Hematopoietic multipotent progenitor cell treated with erythropoietin and hydrocortisone succinate and interleukin-3 and kit ligand, for 15 days (in vitro differentiated cells): ENCODE measurements at regions not wholly inside any gene's neighbourhood (a gene's known extent, or its start where the extent isn't known, plus 50 kb on each side); places are given as distances from the start of the nearest gene placed in this dataset.
A peak's percentile ranks its signal among the peaks of the same experiment; 100 is the strongest.
"Not testable (repeated sequence)": the region's sequence is repeated elsewhere in the genome, so short reads cannot be mapped to it uniquely, and the experiment has no call there.

Experiments used
- DNase-seq: peaks from one replicate; pipeline ENCODE4 v3.0.0-alpha.2; 2015; ENCODE audit warnings: low spot score

DNA sequence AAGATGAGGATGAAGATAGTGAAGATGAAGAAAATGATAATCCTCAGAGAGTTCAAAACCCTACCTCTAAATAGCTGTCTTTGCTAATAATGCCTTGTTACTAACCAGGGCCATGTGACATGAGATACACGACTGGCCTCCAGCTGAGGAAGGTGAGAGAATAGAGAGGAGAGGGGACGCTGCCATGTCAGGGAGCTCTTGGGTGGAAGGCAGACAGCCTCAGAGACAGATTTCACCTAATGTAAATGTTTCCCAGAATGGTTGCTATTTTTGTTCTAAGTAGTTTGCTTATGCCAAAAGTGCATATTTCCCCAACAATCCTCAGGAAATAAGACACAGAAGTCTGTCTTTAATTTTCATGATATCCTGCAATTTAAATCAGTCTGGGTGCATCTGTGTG is 138.4 kb downstream of the ELOVL4 start:
- no peak for DNase-seq

DNA sequence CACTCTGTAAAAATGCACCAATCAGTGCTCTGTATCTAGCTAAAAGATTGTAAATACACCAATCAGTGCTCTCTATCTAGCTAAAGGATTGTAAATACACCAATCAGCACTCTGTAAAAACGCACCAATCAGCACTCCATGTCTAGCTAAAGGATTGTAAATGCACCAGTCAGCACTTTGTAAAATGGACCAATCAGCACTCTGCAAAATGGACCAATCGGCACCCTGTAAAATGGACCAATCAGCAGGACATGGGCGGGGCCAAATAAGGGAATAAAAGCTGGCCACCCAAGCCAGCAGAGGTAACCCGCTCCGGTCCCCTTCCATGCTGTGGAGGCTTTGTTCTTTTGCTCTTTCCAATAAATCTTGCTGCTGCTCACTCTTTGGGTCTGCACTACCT is 140.7 kb downstream of the ELOVL4 start:
- DNase-seq: not testable (repeated sequence)

DNA sequence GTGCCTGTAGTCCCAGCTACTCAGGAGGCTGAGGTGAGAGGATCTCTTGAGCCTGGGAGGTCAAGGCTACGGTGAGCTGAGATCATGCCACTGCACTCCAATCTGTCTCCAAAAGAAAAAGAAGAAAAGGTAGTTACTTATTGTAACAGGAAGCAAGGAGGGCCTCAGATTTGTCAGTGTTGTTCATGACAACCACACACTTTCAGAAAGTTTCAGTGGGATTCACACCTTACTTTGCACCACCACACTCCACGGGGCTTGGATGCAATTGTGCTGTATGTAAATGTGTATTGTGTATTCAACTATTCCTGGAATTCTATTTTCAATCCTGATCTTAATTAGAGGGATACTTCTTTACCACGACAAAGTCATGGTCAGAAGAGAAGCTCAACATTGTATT is 142.6 kb downstream of the ELOVL4 start:
- no peak for DNase-seq

DNA sequence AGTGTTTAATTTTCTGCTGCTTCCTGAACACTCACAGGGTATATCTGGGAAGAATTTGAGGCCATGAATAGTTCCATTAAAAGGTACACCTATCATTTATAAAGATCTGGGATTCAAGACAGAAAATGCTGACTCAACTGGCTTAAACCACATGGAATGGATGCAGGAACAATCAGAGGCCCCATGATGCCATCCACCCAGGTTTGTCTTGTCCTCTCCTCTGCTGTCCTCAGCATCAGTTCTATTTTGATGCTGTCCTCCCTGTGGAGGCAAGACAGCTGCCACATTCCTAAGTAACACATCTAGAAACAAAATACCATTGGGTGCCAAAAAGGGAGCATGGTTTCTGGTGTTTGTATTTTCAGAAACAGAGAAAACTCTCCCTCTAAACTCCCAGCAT is 143.4 kb downstream of the ELOVL4 start:
- no peak for DNase-seq

DNA sequence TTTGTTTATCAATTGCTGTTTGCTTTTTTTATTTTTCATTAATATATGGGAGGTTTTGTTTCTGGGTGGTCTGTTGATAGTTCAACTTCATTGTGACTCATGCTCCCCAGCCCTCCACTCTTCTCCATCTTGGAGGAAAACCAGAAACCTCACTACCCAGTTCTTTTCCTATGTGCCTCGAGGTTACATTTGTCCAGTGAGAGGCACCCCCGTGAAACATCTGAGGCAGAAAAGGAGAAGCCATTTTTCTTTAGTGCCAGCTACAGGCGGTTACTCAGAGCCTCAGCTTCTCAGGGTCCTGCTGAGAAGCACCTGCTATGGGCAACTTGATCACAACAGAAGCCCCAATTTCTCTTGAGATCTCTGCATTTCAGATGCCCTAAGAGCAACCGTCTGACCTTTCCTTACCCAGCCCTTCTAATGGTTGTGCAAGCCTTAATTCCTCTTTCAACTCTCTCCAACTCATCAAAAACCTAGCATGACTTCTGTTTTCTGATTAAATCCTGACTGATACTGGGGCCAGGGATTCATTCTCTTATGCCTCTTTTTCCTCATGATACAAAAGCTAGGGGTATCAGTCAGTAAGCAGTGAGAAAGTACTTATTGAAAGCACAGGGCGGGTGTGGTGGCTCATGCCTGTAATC is 144.6 kb downstream of the ELOVL4 start:
- no peak for DNase-seq

DNA sequence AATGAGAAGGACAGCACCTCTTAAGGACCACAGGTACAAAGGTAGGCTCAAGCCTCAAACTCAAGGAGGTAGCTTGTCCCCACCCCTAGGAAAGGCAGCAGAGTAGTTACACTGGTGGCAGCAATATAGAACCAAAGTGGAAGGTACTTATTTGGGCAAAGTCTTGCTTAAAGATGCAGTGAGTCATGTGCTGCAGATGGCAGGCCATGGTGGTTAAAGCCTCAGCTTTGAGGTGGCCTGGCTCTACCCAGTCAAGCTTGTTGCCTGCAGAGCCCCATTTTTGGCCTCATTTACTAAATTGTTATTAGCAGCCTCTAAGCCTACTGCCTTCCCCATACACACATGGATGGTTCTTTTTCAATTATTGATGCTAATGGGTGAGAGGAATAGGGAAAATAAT is 146.0 kb downstream of the ELOVL4 start:
- DNase-seq: no peak

DNA sequence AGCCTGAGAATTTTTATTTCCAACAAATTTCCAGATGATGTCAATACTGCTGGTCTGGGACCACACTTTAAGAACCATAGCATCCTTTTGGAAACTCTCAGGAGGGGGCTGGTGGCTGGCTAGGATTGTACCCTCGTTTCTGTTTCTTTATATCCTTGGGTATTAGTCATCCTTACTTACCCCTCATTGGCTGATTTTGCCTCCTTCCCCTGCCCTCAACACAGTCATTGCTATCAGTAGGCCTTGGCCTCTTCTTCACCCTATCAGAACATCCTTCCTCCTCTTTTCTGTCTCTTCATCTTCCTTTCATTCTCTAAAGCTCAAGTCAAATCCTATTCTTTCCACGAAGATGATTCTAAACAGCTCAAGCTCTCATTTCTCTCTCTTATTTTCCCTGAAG is 148.5 kb downstream of the ELOVL4 start:
- DNase-seq: no peak

DNA sequence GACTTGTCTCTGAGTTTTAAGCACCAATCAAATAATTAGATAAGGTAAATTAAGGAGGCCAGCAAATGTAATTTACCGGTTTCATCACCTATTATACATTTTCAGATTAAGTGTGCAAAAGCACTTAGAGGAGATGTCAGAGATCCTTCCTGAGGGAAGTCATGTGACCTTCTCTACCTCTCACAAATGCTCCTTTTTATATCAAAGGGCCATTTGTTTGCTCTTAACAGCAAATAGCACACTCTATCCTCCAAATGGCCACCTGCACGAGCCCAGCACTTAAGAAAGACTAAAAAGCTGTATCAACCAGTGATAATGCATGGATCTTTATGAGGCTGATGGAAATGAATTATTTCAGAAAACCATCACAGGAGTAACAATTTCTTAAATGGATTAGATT is 149.4 kb downstream of the ELOVL4 start:
- DNase-seq: no peak

DNA sequence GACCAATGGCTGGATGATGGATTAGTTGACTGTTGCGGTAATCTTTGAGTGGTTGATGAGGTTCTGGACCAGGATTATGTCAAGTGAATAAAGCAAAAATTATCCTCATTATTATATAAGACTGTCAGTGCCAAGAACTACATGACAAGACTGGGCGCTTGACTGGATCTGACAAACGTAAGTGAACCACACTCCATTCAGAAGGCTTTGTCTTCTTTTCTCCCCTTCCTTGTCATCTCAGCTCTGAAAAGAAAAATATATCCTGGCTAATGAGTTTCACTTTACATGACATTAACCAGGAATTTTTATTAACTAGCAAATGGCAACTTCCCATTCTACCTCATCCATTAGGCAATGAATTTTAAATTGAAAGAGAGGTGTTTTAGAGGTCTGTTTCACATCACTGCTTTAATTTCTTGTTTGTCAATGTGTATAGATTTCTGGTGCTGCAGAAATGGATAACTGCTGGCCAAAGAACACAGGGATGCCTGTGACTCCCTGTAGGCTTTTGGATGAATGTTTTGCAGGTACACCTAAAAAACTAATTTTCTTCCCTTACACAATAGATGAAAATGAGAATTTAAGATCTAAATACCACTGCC is 150.1 kb downstream of the ELOVL4 start:
- no peak for DNase-seq

DNA sequence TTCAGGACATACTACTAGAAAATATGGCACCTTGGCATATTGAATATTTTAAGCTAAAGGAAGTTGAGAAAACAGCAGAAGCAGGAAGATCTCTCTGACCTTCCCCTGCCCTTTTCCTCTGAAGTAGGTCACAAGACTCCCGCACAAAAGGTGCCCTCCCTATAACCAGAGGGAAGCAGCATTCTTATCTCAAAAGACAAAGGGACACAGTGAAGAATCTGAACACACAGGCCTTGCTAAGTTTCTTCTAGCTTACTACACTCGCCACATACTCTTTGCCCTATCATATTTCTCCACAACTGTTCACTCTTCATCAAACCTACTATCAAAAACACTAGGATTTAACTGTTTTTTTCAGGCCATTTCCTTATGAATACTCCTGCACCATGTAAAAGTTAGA is 151.2 kb downstream of the ELOVL4 start:
- DNase-seq: no peak

DNA sequence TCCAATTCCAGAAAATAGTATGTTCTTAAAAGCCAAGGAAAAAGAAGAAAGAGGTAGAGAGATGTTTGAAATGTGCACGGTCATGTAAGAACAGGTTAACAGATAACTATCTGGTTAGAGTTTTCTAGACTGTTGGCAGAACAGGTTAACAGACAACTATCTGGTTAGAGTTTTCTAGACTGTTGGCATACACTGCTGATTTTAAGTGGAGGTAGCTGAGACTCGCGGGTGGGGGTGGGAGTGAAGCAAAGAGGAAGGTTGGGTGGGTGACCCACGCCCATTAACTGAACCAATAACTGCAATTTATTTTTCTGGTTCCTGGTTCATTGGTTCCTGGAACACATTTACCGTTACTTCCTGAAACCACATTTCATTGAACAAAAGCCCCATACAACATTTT is 157.5 kb downstream of the ELOVL4 start:
- DNase-seq: no peak

DNA sequence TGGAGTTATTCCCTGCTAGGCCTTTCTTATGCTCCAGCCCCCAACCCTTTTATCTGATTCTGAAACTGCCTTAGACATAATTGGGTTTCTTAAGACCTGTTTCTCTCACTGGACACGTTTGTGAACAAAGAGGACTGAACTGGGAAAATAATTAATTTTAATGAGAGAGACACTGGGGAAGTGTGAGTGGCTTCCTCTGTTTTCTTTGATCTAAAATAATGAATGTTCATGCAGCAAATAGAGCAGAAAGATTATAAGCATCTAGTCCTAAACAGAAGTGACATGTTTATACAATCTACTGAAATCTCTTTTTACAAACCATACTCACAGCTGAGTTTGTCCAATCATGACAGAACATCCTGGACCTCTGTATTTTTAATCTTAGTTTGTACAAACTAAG is 157.6 kb downstream of the SH3BGRL2 start:
- DNase-seq: no peak

DNA sequence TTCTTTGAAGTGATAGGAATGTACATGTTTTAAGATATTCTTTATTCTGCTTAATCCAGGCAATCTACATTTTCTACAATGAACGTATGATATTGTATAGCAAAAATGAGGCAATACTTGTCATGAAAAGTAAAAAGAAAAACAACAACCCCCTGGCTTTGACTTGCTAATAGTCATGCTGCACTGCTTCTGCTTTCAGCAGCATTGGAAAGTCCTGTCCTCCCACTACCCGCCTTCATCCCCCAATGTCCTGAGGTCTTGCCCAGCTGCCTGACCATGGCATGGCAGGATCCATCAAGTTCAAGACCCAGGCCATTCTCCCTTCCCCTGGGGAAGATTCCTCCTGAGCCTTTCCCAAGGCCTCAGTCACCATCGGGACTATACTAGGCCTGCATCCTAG is 156.5 kb downstream of the SH3BGRL2 start:
- no peak for DNase-seq

DNA sequence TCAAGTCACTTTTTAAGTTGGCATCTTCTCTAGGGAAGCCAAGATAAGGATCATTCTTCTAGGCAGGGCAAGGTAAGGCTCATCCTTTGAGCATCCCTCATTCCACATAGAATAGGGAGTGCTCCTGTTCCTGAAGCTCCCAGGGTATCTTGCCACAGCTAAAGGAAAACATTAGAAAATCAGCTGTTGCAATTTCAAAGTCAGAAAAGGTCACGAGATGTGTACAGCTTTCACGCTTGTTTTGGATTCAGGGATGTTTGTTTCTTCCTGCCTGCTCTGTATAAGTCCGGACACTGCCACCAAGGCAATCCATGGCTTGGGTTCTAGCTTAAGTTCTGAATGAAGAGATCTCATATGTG is 153.2 kb downstream of the SH3BGRL2 start:
- DNase-seq: no peak

DNA sequence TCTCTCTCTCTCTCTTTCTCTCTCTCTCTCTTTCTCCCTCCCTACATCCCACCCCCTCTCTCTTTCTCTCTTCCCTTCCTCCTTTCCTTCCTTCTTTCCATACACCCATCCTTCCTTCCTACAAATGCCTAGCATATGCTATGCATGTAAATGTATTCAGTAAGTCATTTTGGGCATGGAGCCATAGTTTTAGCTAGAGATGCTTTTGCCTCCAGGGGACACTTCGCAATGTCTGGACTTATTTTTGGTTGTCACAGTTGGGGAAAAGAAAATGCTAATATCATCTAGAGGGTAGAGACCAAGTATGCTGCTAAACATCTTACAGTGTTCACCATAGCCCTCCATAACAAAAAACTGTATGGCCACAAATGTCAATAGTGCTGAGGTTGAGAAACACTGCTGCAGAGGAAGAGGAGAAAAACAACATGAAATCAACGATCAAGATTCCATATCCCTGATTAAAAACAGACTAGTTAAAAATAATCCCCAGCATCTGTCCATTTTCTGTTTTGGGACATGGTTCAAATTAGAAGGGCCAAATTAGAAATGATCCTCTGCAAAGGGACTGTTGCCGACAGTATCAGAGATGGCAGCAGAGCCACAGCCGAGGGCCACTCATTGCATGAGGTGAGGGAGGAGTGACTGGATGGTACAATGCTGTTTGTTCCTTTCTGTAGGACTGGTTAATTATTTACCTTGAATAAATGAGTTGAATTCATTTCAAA is 152.7 kb downstream of the SH3BGRL2 start:
- DNase-seq: no peak

DNA sequence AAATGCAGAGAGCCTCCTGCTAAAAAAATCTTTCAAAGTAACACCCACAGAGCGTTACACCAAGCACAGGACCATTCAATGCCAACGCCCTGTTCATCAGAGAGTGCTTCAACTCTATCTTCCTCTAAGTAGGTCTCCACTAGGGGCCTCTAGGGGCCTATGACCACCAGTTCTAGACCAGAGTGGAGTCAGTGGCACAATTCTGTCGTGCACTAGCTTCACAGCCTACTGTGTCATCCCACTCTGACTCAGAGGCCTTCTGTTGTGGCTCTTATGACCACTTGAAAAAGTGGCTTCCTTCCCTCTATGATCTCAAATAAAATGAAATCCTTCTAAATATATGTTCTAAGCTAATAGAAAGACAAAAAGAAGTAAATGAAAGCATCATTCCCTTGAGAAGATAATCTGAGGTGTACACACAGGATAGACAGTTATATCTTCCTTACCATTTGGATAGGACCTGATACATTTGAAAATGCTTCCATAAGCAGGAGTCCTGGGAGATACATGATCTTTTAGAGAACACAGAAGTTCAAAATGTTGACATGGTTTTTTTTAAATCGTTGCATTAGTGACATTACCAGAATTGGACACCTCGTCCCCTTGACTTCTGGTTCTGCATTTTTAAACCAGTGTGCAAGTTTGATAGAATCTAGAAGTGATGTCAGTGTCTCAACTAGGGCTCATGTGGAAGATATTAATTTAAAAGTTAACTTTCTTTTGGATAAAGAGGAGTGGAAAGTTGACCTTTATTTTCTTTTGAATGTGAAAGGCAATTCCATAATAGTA is 151.9 kb downstream of the SH3BGRL2 start:
- no peak for DNase-seq

DNA sequence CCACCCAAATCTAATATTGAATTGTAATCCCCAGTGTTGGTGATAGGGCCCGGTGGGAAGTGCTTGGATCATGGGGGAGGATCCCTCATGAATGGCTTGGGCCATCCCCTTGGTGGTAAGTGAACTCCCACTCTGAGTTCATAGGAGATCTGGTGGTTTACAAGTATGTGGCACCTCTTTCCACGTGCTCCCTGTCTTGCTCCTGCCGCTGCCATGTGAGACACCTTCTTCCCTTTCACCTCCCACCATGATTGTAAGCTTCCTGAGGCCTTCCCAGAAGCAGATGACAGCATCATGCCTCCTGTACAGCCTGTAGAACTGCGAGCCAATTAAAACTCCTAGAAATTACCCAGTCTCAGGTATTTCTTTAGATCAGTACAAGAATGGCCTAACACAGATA is 150.8 kb downstream of the SH3BGRL2 start:
- no peak for DNase-seq

DNA sequence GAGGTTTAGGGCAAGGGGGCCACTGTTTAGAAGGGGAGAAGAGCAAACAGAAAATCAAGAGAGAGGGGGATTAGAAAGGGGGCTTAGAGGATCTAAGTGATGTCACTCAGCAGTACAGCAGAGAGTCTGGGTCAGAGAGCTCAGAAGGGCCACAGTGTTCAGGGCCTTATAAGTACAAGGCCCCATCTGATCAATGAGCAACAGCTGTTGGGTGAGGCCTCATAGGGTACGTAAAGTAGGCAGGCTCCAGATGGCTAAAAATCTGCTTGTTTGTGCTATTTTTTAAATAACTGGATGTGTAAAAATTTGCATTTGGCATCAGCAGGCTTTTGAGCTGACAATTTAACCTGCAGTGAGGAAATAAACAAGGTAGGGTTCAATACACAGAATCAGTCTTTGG is 149.8 kb downstream of the SH3BGRL2 start:
- DNase-seq: no peak

DNA sequence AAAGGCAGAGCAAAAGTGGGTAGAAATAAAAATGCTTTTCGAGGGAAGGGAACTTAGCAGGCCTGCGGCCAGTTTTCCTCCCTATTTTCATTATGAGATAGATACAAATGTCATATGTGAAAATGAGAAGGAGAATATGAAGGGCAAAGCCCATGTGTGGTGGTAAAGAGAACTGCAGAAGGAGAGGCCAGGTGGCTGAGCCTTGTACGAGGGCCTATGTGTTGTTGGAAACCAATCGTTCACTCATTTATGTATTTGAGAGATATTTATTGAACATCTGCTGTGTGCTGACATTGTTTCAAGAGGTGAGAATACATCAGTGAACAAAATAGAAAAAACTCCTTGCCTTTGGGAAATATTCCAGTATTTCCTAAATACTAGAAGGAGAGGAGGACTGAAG is 147.7 kb downstream of the SH3BGRL2 start:
- DNase-seq: no peak

DNA sequence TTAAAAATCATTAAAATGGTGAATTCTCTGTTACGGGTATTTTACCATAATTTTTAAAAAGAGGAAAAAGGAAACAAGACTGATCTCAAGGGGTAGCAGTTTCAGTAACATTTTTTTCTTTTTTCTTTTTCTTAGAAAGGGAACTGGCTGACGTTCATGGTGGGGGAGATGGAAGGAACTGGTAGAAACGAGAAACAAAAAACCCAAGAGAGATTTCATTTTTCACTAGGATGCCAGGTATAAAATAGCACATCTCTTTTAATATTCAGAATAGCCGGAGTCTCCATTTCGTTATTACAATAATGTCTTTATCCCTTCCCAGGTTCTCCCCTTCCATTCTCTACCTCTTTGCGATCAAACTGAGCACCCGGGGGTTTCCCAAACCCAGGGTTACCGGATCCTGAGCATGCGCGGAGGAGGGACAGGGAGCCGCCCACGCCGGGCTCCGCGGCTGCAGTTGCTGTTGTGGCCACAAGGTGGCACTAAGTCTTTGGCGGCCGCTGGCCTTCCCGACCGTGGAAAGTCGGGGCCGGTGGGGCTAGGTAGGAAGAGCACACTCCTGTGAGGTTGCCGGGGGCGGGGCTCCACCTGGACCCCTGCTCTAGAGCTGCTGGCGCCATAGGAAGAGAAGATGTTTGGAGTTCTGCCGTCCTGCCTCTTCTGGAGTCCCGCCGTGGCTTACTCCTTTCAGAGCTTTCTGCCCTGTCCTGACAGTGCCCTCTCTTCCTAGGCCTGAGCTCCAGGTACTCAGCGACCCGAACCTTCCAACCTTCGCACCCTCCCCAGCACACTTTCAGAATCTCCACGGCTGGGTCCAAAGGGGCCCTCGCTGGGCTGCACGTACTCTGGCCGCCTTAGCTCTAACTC is 146.8 kb downstream of the SH3BGRL2 start:
- peak; percentile 82 for DNase-seq

DNA sequence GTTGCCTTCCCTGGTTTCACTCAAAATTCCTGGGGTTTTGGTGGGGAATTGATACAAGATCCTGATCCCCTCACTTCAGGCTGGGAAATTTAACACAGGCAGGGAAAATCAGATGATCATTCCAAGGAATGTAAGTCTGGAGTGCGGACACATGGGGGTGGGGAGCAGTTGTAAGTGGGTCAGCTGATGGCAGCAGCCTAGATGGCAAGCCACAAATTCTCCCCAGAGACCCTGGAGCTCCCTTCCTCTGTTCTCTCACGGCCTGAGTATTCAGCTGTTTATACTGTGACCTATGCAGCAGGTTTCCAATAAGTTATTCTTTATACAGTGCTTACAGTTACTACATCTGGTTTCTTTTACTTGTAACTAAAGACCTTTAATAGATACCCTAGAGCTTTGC is 144.9 kb downstream of the SH3BGRL2 start:
- no peak for DNase-seq

DNA sequence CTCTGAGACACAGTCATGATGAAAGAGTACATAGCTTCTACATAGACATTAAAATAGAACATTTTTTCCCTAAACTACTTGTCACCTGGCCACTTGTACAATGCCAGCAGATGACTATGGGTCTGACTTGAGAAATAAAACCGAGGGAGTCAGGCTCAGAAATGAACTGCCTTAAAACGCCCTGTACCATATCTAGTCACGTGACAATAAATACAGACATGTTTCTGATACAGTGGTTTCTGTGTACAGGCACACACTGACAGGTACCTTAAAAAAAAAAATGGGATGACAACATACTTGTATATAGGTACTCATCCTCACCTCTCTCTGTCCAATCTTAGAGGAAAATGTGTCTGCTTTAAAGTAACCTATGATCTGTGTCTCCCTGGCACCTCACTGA is 144.1 kb downstream of the SH3BGRL2 start:
- DNase-seq: no peak
